T47D (cell line): ENCODE measurements at regions not wholly inside any gene's neighbourhood (a gene's known extent, or its start where the extent isn't known, plus 50 kb on each side); places are given as distances from the start of the nearest gene placed in this dataset.
A peak's percentile ranks its signal among the peaks of the same experiment; 100 is the strongest.

ENCODE experiments used
- DNase-seq, 2 experiments: peaks; one replicate each; pipeline versions ENCODE4 v3.0.0 to v3.0.0-alpha.2; 2011 to 2012; ENCODE audit warnings: low read depth in 1 of 2, low spot score in 1 of 2
- JUND ChIP-seq: IDR thresholded peaks from 2 replicates; pipeline ENCODE4 v1.6.1; 2012; ENCODE audit warnings: low read depth
- in situ Hi-C: cut with HindIII; loops from 2 replicates; pipeline ENCODE4 v1.10.0; 2016; ENCODE audit warnings: low sequenced_read_pairs, low pct_unique_long_range_greater_than_20kb

GRCh38 chr1:9419369-9420041, 119.8 kb upstream of the SLC25A33 start:
- in situ Hi-C loops: no loop called here
- TF ChIP-seq JUND: no peak
- peak in 1 of 2 experiments; percentile 25 for DNase-seq

GRCh38 chr1:9420835-9421532, 118.3 kb upstream of the SLC25A33 start:
- TF ChIP-seq JUND: no peak
- in situ Hi-C loops: no loop called here

GRCh38 chr1:9421533-9421873, 117.8 kb upstream of the SLC25A33 start:
- no peak for DNase-seq
- no peak for TF ChIP-seq JUND
- in situ Hi-C loops: no loop called here

More at GRCh38 chr1:9420835-9421532, 118.3 kb upstream of the SLC25A33 start:
- DNase-seq: no peak

- TF ChIP-seq JUND: no peak
- no peak for DNase-seq
- in situ Hi-C loops: no loop called here
Observed at GRCh38 chr1:9422321-9422720, 116.9 kb upstream of the SLC25A33 start.

GRCh38 chr1:9422911-9423505, 116.3 kb upstream of the SLC25A33 start:
- no peak for DNase-seq
- in situ Hi-C loops: no loop called here
- no peak for TF ChIP-seq JUND

GRCh38 chr1:9424261-9424660, 115.0 kb upstream of the SLC25A33 start:
- in situ Hi-C loops: no loop called here
- DNase-seq: no peak
- TF ChIP-seq JUND: no peak

DNA sequence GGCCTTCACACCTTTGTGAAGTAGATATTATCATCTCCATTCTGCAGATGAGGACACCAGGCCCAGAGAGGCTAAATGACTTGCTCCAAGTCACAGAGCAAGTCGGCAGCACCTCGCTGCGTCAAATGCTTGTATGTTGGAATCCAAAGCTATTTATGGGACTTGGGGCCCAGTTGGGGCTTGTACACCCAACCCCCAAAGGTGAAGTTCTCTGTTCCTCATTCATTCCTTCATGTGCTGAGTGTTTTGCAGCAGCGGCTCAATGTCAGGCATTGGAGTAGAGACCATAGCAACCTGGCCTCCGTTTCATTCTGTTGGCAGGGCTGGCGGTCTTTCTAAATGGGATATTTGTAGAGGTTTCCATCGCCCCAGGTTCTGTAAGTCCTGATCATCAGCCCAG, 113.4 kb upstream of the SLC25A33 start:
- no peak for TF ChIP-seq JUND
- DNase-seq: no peak
- in situ Hi-C loops: no loop called here

DNA sequence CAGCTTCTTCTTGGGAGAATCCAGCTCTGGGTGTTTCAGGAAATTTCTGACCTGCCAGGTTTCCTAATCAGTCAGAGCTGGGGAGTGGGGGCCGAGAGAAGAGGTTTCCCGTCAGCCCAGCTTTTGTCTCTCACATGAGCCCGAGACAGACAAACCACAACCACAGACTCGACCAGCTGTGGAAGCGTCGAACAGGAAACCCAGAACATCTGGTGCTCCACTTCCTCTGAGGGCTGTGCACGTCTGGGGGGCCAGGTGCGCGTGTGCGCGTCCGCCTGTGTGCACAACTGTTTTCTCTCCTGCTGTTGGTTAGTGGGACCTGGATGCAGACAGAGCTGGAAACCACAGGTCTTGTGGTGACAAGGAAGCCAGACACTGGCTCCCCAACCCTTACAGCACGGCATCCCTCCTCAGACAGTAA, 113.0 kb upstream of the SLC25A33 start:
- DNase-seq: no peak

DNA sequence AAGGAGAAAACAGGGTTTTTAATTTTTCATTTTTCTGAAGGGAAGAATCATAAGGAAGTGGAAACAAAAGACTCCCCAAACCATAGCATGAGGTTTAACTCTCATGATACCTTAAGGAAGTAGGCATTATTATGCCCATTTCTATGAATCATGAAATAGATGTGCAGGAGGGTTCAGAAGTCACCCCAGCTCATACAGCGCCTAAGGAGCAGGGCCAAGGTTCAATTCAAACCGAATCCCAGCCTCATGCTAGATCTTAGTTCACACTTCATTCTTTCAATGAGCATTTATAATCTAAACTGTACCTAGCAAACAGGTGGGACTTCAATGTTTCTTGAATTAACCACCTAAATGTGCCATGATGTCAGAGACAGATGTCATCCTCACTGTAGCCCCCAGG, 111.9 kb upstream of the SLC25A33 start:
- DNase-seq: no peak
- no peak for TF ChIP-seq JUND
- in situ Hi-C loops: no loop called here

More for the DNA sequence above, 113.0 kb upstream of the SLC25A33 start:
- in situ Hi-C loops: no loop called here
- no peak for TF ChIP-seq JUND

DNA sequence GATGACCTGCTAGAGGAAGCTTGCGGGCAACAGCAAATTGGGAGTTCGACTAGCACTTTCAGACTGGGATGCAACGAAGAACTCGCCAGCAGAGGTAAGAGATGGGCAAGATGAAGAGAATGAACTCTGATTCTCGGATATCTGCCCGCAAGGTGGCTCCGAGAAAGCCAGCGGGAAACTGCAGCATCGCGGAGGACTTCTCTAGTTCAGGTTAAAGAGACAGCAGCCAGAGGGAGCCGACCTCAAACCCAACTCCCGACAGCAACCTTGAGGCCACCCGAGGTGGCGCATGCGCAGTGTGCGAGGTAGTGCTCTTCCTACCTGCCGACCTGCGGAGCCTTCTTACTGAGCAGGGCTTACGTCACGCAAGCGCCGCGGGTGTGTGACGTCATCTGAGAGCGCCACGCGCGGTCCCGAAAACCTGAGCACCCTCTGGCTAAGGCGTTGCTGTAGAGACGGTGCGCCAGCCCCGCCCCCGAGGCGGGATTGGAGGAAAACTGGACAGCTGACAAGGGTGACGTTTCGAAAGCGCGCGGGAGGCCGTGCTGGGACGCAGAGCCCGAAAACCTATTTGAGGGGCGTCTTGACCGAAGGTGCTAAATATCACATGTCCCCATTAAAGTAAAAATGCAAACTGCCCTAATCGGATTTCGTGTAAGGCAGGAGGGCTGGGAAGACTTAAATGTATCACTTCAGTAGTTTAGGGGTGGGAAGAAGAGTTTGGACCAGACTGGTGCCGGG, 110.5 kb upstream of the SLC25A33 start:
- TF ChIP-seq JUND: no peak
- peak; percentile 87 to 99 for DNase-seq
- in situ Hi-C loops: no loop called here

GRCh38 chr1:9429342-9429711, 109.9 kb upstream of the SLC25A33 start:
- in situ Hi-C loops: no loop called here
- DNase-seq: no peak
- no peak for TF ChIP-seq JUND

DNA sequence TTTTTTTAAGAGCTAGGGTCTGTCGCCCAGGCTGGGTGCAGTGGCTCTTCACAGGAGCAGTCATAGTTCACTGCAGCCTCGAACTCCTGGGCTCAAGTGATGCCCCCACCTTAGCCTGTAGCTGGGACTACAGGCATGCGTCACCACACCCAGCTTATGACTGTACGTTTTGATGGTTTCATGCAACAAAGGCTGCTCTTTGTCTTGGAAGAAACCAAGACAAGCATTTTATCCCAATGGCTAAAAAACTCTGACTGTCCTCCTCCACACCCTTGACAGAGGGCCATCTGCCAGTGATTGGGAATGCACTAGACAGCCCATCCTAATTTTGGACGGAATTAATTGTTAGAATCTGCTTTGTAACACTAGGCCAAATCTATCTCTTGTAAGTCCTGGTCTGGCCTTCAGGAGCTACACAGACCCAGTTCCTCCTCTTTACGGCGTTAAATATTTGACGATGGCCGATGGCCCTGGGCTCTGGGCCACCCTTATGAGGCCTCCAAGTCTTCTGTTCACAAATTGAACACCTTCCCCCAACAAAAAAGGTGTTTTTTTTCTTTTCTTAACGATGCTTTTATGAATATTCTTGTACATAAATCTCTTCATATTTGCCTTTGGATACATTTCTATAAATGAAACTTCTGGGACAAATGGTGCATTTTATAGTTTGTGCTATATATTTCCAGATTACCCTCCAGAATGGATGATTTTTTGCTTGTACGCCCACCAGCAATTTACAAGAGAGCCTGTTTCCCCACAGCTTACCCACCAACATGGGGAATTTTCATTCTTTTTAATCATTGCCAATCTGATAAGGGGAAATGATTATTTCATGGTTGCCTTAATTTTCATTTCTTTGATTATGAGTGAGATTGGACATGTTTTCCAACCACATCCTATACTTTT, 104.8 kb upstream of the SLC25A33 start:
- in situ Hi-C loops: no loop called here
- DNase-seq: no peak
- no peak for TF ChIP-seq JUND
